Ovary (tissue), 3 donors: ENCODE measurements at regions not wholly inside any gene's neighbourhood (a gene's known extent, or its start where the extent isn't known, plus 50 kb on each side); places are given as distances from the start of the nearest gene placed in this dataset.

Experiments
- CTCF ChIP-seq, 3 donors: fragments of 450-650 bp in 2 of 3; fragments of 200-600 bp in 1 of 3; IDR thresholded peaks; one replicate each; pipeline versions ENCODE4 v1.5.1 to v1.8.0; 2016 to 2022; ENCODE audit warnings: antibody characterized with exemption in 3 of 3, mild to moderate bottlenecking in 1 of 3
- POLR2A ChIP-seq: fragments of 450-650 bp; IDR thresholded peaks from one replicate; pipeline ENCODE4 v1.6.1; 2017; ENCODE audit warnings: antibody characterized with exemption, mild to moderate bottlenecking, moderate library complexity
- donor health status: DM: no; HTN: no; CAD: no.

- TF ChIP-seq CTCF (IDR thresholded peaks at IDR 0.05): no peak
- no peak for TF ChIP-seq POLR2A
Observed at GRCh38 chr2:105525201-105525600, 126.3 kb upstream of the FHL2 start.
